Calu3 (cell line): ENCODE measurements at regions not wholly inside any gene's neighbourhood (a gene's known extent, or its start where the extent isn't known, plus 50 kb on each side); places are given as distances from the start of the nearest gene placed in this dataset.
"Not testable (repeated sequence)": the region's sequence is repeated elsewhere in the genome, so short reads cannot be mapped to it uniquely, and the experiment has no call there.

Experiments used
- BruUV-seq: library from RNA; stranded (reverse); fragments of 400-500 nt; replicated peaks from 2 replicates; lab custom pipeline; 2021; lab: Mats Ljungman, UMichigan
- CTCF ChIA-PET: fragments of 300-600 bp; sonication (Branson Sonifier 250); formaldehyde crosslinking; loops from one replicate; lab custom pipeline; 2022; ENCODE audit warnings: antibody characterized with exemption; lab: Charles Lee
- DNase-seq: peaks from one replicate; pipeline ENCODE4 v3.0.0; 2022
- H3K27ac Mint-ChIP-seq: one replicate; pipeline ENCODE4 v1.8.0; 2022; ENCODE audit warnings: mixed read lengths; ENCODE audit not compliant: unreplicated experiment
- H3K27me3 Mint-ChIP-seq: one replicate; pipeline ENCODE4 v1.8.0; 2022; ENCODE audit warnings: mixed read lengths; ENCODE audit not compliant: unreplicated experiment
- H3K36me3 Mint-ChIP-seq: one replicate; pipeline ENCODE4 v1.8.0; 2022; ENCODE audit warnings: mild to moderate bottlenecking, moderate library complexity, mixed read lengths; ENCODE audit not compliant: insufficient read depth, unreplicated experiment
- H3K4me1 Mint-ChIP-seq: one replicate; pipeline ENCODE4 v1.8.0; 2022; ENCODE audit warnings: mild to moderate bottlenecking, low read depth, mixed read lengths; ENCODE audit not compliant: unreplicated experiment
- H3K4me3 Mint-ChIP-seq: one replicate; pipeline ENCODE4 v1.8.0; 2022; ENCODE audit warnings: mild to moderate bottlenecking, low read depth, moderate library complexity, mixed read lengths; ENCODE audit not compliant: unreplicated experiment
- H3K9me3 Mint-ChIP-seq: one replicate; pipeline ENCODE4 v1.8.0; 2022; ENCODE audit warnings: low read depth, mixed read lengths; ENCODE audit not compliant: unreplicated experiment
- intact Hi-C: fragments of 100-400 bp; cut with micrococcal nuclease; formaldehyde crosslinking; loops from one replicate; pipeline ENCODE4 v1.10.0; 2022; ENCODE audit not compliant: unreplicated experiment
- TF ChIP-seq, protein P1 (sequence below): fragments of 200-600 bp; IDR thresholded peaks from one replicate; pipeline ENCODE4 v1.8.0; 2022; ENCODE audit warnings: antibody characterized with exemption; ENCODE audit not compliant: unreplicated experiment

GRCh38 chr7:130803127-130803526 is 69.1 kb upstream of the KLF14 start:
- TF ChIP-seq, protein P1, sequence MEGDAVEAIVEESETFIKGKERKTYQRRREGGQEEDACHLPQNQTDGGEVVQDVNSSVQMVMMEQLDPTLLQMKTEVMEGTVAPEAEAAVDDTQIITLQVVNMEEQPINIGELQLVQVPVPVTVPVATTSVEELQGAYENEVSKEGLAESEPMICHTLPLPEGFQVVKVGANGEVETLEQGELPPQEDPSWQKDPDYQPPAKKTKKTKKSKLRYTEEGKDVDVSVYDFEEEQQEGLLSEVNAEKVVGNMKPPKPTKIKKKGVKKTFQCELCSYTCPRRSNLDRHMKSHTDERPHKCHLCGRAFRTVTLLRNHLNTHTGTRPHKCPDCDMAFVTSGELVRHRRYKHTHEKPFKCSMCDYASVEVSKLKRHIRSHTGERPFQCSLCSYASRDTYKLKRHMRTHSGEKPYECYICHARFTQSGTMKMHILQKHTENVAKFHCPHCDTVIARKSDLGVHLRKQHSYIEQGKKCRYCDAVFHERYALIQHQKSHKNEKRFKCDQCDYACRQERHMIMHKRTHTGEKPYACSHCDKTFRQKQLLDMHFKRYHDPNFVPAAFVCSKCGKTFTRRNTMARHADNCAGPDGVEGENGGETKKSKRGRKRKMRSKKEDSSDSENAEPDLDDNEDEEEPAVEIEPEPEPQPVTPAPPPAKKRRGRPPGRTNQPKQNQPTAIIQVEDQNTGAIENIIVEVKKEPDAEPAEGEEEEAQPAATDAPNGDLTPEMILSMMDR: no peak
- Mint-ChIP-seq H3K4me1 (no peaks in the 10 kb centered on the region), H3K9me3 (peaks cover 3% of the 10 kb centered on the region), H3K27ac (no peak overlapping the region), H3K36me3 (no peaks in the 10 kb centered on the region), H3K27me3 (peaks cover 36% of the 10 kb centered on the region), H3K4me3 (no peak overlapping the region)
- BruUV-seq: no TSS peak
- CTCF ChIA-PET: no interaction called here
- DNase-seq: no peak
- intact Hi-C loops: no loop called here

GRCh38 chr7:130804220-130804619 is 70.2 kb upstream of the KLF14 start:
- no TSS peak for BruUV-seq
- Mint-ChIP-seq H3K4me1 (peaks cover 2% of the 10 kb centered on the region), H3K4me3 (no peak overlapping the region), H3K9me3 (peaks cover under 1% of the 10 kb centered on the region), H3K27ac (no peak overlapping the region), H3K27me3 (peaks cover 25% of the 10 kb centered on the region), H3K36me3 (no peaks in the 10 kb centered on the region)
- TF ChIP-seq, protein P1: no peak
- intact Hi-C loops: no loop called here
- no peak for DNase-seq
- CTCF ChIA-PET: interaction anchor here (0.8 kb wide), 1 partner anchor 10 kb away, joined by 3 read pairs; no protein-coding TSS in a partner anchor

- intact Hi-C loops, DNase-seq, H3K4me3 Mint-ChIP-seq, H3K36me3 Mint-ChIP-seq, CTCF ChIA-PET, H3K27me3 Mint-ChIP-seq, H3K9me3 Mint-ChIP-seq, H3K27ac Mint-ChIP-seq, BruUV-seq: not testable (repeated sequence)
- H3K4me1 Mint-ChIP-seq: peaks cover 29% of the 10 kb centered on the region
Measured at GRCh38 chr7:130812819-130813218, 78.8 kb upstream of the KLF14 start.

- Mint-ChIP-seq H3K36me3 (no peaks in the 10 kb centered on the region), H3K9me3 (no peaks in the 10 kb centered on the region), H3K27ac (no peak overlapping the region), H3K4me1 (peaks cover 20% of the 10 kb centered on the region), H3K4me3 (no peak overlapping the region), H3K27me3 (no peaks in the 10 kb centered on the region)
- DNase-seq: peak; percentile 26
- no TSS peak for BruUV-seq
- CTCF ChIA-PET: interaction anchor here (1.0 kb wide), 1 partner anchor 10 kb away, joined by 3 read pairs; no protein-coding TSS in a partner anchor
- intact Hi-C loops: no loop called here
- TF ChIP-seq, protein P1: peak; percentile 43
Measured at GRCh38 chr7:130814778-130815335, 80.8 kb upstream of the KLF14 start.

DNA sequence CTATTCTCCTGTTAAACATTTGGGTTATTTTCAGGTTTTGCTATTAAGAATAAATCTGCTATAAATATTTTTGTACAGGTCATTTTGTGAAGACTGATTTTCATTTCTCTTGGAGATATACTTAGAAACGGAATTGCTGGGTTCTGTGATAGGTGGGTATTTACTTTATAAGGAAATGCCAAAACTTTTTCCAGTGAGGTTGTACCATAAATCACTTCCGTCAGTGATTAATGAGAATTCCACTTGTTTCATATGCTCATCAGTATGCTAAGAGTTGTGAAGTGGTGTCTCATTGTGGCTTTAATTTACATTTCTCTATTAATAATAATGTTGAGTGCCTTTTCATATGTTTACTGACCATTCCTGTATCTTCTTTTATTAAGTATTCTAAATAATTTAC is 84.0 kb upstream of the KLF14 start:
- BruUV-seq: no TSS peak
- CTCF ChIA-PET: no interaction called here
- TF ChIP-seq, protein P1: no peak

More for the DNA sequence above, 84.0 kb upstream of the KLF14 start:
- no peaks in the 10 kb centered on the region for H3K9me3 Mint-ChIP-seq
- no peak for DNase-seq
- no peak overlapping the region for H3K4me3 Mint-ChIP-seq
- no peaks in the 10 kb centered on the region for H3K4me1 Mint-ChIP-seq
- no peaks in the 10 kb centered on the region for H3K36me3 Mint-ChIP-seq
- H3K27me3 Mint-ChIP-seq: no peaks in the 10 kb centered on the region
- no peak overlapping the region for H3K27ac Mint-ChIP-seq
- intact Hi-C loops: no loop called here
